Stimulated activated CD4-positive, alpha-beta T cell treated with anti-CD3 and anti-CD28 coated beads, Interleukin-4, amount 100 ng/mL, for 24 hours (primary cell): ENCODE measurements at regions not wholly inside any gene's neighbourhood (a gene's known extent, or its start where the extent isn't known, plus 50 kb on each side); places are given as distances from the start of the nearest gene placed in this dataset.

Experiments
- DNase-seq: peaks from one replicate; pipeline ENCODE4 v3.0.0-alpha.2; 2020

DNA sequence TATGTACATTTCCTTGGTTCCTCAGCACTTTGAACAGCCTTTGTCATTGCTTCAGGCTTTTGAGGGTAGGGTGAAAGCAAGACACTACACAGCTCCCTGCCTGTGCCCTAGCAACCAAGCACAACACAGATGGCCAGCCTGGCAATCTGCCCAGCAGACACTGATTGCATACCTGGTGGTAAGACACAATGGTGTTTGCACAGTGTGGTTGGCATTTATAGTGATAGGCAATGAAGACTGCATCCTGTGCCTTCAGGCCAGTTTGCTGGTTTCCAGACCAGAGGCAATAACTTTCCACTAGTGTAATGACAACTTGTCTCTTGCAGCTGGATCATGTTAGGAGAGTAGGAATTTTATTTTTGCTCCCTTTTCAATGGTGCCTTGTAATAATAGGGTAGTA, 144.5 kb upstream of the TNC start:
- no peak for DNase-seq

DNA sequence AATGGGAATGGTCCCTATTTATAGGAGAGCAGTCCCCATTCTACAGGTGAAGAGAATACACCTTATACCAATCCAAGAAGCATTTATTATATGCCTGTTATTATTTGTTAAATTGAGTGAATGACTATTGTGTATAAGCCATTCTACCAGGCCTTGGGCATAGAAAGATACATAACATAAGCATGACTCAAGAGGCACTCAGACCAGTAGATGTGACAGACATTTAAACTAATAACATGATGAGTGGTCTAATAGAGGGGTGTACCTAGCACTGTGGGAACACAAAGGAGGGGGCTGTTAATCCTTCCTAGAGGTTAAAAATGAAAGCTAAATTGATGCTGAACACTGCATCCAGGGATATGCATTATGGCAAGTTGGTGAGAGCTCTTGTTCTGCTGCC, 145.0 kb upstream of the TNC start:
- no peak for DNase-seq

DNA sequence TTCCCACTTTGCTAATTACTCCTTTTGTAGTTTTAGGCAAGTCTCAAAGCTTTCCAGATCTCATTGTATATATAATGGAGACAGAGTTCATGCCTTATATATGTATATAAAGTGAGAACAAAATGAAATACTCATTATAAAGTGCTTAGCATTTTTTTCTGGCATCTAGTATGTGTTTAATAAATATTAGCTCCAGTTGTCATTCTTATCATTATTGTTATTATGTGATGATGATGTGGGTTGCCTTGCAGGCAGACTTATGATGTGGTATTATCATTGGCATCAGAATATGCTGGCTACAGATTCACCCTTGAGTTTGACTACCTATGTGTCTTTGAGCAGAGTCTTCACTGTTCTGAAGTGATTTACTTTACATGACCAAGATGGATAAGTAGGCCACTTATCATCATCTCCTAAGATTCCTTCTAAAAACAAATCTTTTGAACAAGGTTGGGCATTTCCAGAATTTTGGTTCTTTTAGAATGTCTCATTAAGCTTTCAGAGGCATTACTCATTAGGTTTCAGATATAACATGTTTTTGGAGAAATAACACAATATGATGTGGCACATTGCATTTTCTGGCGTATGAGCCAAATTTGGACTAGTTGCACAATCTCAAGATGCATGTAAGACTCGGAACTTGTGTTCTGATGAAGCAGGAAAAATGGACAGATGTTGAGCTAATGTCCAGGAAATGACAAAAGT, 145.6 kb upstream of the TNC start:
- DNase-seq = no peak

DNA sequence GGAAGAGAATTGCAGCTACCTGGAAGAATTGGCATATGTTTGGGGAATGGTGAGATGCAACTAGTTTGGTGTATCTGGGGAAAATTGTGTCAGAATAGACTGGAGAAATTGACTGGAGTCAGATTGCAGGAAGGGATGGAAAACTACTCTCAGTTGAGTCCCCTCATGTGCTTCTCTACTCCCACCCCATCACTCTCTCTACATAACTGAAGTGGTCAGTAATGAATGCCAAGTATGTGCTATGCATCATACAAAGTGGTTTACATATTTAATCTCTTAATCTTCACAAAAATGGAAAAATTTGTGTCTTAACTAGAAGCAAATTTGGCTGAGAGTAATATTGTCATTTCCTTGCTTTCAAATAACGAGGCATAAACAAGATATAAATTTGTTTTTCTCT, 146.4 kb upstream of the TNC start:
- no peak for DNase-seq

DNA sequence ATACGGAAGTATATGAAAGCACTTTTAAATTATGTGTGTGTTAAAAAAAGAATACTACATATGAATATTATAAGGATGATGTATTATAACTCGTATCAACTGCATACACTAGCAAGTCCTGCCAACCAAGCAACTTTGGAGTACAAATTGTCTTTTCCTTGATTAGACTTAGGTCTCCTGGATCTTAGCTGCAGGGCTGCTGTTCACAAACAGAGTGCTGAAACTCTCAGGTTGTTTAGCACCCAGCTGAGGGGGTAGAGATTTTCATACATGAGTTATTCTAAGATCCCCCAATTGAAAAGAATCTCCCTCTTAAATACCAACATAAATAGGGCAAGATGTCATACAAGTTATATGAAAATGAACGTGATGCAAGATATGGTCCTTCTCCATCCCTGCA, 149.8 kb upstream of the TNC start:
- no peak for DNase-seq

DNA sequence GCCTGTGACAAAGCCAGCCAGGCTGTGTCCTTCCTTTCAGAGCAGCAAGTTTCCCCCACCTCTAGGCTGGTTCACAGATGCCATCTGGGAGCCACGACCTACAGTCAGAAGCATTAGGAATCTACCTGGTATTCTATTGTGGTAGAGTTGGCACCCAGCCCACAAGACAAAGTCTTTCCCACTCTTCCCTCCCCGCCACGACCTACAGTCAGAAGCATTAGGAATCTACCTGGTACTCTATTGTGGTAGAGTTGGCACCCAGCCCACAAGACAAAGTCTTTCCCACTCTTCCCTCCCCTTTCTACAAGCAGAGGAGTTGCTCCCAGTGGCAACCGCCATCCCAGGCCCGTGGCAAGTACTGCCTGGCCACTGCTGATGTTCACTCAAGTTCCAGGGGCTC, 157.8 kb upstream of the TNC start:
- DNase-seq = no peak

DNA sequence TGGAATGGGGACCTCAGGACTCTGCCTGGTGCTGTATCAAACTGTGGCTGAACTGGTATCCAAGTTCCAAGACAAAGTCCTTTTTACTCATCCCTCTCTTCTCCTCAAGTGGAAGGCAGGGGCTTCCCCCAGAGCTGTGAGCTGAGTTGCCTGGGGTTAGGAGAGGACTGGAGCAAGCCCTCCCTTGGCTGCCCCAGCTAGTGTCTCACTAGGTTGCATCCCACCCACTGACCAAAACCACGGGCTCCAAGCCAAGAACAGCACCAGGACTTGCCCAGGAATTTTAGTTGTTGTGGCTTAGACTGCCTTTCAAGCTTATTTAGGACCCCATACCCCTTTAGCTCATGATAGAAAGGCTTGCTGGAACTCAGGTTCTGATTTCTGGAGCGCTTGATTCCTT, 158.7 kb upstream of the TNC start:
- no peak for DNase-seq

DNA sequence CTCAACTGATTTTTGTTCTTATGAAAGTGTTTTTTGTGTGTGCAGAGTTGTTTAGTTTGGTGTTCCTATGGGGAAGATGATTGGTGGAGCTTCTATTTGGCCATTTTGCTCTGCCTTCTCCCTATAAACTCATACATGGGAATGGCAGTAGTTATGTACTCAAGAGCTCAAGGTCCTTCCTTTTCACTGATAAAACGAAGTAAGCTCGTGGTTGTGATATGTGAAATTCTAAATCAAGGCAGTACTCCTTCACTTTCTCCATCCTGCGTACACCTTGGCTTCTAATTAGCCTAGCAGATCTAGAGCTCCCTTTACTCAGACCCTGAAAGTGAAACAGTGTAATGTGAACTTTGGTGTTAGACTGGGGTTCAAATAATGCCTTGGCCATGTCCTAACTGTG, 159.3 kb upstream of the TNC start:
- DNase-seq = no peak

DNA sequence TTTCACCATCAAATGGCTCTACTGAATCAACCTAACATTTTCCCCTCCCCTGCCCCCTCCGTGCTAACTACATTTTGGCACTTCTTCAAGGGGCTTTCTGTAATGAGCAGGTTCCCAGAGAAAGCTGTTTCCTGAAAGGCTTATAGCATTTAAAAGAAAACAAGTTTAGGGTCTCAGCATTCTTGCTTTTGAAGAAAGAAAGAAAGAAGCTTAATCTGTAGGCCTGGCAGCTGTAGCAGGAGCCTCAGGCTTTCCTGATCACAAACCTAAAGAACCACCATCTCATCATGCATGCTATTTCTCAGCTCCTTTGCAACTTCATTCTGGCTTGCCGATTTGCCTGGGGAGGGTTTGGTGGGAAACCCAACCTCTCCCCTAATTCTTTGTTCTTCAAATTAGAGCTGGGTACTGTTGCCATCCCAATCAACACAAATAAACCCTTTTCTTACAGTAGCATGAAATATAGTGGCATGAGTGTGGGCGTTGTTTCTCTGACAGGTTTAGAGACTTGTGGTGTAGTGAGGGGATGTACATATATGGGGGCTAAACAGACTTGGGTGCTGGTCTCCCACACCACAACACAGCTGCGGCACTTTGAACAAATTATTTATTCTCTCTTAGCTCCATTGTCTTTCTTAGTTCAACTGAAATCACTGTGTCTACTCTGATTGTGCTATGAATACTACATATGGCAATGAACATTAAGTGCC, 160.5 kb upstream of the TNC start:
- DNase-seq = no peak

DNA sequence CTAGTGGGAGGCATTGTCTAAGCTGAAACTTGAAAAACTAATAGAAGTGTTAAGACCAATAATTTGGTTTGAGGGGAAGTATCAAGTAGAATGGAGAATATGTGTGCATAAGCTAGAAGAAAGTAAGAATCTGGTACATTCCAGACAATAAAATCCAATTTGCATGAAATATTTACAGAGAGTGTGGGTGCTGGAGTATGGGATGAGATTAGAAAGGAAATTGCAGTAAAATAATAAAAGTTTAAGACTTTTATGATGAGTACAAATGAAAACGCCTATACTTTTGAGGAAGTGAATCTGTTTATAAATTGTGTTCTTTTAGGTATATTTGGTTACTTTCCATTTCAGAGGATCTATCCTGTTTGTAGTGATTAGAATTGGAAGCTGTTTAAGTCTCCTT, 165.4 kb upstream of the TNC start:
- DNase-seq = no peak

DNA sequence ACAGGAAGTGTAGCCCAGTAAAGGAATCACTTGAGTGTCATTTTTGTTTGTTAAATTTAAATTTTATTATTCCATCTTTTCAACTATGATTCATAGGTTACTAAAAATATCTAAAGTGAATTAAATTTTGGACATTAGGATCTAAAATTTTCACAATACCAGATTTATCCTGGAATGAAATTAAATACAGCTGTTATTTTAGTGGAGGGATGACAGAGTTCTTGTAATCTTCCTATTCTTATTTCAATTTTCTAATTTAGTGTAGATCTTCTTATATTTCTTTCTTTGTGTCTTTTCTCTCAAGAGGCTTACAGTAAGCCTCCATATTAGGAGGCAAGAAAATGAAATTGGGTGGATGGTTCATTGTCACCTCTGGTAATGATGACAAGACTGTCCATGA, 167.9 kb upstream of the TNC start:
- DNase-seq = no peak

DNA sequence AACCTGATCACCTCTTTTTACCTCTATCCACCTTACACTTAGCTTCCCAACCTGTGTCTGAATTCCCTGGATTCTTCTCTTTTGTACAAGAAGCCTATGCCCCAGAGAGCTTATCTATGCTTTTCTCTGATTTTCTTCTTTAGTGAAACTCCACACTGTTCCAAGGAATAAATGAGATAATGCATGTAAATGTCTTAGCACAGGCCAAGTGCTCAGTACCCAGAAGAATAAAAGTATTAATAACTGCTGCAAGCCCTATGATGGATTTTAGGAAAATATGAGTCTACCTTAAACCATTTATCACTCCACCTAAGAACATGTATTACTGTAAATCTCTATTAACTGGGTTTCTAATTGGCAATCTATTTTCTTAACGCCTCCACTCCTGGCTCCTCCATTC, 168.5 kb upstream of the TNC start:
- DNase-seq = no peak

DNA sequence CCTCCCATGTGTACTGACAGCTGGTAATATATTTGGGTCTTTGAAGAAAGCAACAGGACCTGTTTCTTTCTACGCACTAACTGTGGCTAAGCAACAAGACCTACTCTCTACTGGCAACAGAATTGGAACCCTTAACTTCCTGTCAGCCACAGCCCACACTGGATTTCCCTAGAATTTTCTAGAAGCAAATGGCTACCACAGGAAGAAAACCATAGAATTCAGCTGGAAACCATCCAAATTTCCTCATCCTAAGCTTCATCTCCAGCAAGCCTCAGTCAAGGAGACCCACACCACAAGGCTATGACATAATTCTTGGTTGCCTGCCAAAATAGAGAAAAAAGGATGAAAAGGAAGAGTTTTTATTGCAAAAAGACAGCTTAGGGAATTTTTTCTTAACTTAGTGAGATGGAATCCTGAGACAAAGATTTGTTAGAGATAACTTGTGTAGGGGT, 171.8 kb upstream of the TNC start:
- DNase-seq = no peak

DNA sequence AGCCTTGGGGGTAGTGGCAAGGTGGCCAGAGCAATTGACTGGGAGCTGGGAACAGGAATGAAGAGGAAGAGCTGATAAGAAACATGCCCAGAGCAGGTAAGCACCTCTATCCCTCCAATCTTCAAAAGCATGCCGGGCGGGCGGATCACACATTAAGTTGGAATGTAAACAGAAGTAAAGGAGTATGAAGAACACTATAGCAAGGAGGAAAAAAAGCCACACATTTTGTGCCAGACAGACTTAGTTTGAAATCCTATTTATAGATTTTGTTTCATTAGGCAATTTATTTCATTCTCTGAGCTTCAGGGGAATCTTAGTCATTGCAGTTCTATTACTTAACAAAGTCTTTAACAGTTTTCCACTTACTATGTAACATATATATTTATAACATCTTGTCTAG, 173.9 kb upstream of the TNC start:
- no peak for DNase-seq

DNA sequence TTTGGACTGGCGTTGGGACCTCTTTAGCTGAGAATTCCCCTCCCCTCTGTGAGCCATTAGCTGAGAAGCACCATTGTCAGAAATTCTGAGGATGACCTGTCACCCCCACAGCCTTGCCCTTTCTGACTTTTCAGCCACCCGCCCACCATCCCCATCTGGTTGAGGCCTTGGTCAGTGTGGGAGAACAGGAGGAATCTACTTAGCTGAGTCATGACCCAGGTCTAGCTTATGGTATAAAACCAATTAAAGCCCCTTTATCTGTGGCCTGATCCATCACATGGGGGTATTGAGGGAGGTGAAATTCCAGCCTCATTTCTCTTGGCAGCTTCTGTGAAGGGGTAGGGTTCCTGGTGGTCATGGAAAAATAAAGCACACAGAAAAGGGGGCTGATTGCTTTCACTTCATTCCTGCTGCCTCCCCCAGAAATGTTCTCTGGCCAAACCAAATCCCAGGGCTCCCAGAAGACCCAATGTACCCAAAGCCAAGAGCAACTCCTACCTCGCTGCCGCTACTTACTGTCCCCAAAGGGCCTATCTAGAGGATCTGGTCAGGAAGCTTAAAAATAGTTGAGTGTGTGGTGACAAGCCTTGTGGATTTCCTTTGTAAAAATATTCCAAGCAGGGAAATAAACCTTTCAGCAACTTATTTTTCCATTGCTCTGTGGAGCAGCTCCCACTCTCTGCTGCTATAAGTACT, 174.8 kb upstream of the TNC start:
- DNase-seq = no peak

DNA sequence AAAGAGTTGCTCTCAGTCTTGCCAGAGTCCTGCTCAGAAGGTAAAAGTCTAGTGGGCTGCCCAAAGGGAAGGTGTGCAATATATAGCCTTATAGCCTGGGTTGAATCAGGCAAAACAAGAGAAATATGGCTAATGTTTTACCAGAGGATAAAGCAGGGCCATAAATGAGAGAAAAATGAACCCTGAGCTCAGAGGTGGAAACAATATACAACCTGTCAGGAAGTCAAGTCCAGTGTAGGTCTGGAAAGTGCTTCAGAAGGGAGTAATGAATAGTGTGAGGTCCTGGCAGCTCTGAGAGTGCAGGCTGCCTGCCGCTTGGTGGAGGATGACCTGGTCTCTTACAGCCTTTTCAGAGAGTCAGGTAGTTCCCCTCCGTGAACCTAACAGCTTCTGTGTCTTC, 177.8 kb upstream of the TNC start:
- no peak for DNase-seq

DNA sequence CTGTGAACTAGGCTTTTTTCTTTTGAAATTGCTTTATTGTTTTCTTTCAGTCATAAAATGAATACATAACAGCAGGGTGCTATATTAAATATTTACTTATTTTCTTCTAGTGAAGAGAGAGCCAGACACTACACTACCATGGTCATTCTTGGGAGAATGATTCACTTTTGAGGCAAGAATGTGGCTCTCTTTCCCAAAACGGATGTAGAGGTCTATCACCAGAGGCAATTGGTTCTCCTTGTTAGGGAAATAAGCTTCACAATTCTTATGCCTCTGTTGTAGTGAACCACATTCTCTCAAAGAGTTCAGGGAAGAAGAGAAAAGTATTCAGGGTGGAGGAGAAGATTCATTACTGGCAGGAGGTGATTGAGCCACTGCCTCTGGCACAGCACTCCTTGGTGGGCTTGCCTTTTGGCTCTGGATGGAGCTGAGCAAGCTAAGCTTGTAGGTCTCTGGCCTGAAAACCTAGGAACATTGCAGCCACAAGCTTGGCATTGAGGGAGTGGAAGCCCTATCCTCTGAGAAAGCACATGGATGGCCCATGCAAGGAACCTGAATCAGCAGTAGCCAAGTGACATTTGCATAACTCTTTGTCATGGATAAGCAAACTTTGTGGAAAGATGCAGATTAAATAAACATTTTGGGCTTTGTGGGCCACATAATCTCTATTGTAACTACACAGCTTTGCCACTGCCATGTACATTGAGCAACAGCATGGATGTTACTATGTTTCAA, 179.0 kb upstream of the TNC start:
- no peak for DNase-seq

DNA sequence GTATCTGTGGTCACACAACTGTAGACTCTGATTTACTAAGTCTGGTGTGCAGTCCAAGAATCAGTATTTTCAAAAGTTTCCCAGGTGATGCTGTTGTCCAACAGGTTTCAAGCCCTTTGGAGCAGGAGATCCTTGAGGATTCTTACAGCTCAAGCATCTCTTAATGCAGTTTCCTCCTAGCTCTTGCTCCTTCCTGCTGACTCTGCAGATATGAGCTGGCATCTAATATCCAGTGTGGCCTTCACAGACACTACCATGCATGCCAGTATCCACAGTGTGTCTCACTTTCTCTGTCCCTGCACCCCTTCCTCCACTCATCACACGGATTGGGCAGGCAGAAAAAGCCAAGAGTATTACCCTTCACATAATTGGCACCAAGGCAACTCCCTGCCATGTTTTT, 182.2 kb upstream of the TNC start:
- DNase-seq = no peak

DNA sequence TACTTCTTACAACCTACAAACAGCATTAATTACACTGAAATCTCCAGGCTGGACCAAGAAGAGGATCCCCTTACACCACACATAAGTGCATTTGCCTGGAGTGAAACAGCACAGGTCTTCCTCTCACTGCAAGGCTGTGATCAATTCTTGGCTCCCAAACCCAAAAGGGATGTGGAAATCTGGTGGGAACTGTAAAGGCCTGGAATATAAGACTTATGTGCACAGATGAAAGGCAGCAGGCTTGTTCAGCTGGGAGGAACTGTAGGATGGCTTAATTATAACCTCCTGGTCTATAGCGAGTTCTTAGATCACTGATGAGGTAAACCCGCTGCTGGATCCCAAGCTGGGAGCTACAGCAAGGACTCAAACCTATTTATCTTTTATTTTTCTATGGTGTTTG, 182.9 kb upstream of the TNC start:
- no peak for DNase-seq

DNA sequence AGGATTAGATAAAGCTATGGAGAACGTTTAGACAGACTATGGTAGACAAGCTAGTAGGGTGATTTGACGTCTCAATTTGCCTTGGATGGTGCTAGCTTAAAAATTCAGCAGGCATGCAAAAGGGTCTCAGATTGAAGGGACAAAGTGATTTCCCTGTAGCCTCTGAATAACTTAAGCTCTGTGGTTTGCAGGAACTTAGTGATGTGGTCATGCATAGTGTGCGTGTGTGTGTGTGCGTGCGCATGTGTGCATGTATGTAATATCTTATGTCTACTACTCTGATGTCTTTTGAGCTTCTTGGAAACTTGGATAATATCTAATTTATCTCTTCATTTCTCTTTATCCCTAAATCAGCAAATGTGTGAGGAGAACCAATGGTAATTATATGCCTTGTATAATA, 183.6 kb upstream of the TNC start:
- DNase-seq = no peak

DNA sequence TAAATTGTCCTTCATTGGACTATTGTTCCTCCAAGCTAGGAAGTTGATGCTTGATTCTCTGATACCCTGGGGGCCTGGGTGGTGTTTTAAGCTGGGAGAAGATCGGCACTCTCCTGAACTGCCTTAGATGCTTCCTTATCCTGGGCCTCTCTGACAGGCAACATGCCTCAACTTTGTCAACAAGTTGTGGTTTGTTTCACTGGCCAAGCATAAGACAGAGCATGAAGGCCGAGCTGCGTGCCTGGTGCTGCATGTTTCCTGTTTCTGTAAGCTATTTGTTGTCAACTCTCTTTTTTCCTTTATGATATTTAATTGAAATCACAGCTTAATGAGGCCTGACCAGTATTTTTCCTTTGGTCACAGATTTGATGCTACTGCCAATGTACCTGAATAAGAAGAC, 187.6 kb upstream of the TNC start:
- no peak for DNase-seq

DNA sequence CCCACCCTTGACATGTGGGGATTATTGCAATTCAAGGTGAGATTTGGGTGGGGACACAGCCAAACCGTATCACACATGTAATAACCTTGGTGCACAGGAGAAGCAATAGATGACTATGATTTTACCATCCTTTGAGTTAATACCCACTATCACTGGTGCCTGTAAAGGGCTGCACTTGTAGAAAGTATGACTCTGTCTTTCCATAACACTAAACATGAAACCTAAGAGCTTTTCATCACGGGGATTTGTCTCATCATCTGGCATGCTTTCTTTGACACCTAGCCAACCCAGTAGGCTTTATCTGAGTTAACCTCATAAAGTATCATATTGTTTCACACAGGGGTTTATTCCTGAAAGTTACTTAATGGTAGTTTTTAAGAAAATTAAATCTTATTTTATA, 188.9 kb upstream of the TNC start:
- no peak for DNase-seq

DNA sequence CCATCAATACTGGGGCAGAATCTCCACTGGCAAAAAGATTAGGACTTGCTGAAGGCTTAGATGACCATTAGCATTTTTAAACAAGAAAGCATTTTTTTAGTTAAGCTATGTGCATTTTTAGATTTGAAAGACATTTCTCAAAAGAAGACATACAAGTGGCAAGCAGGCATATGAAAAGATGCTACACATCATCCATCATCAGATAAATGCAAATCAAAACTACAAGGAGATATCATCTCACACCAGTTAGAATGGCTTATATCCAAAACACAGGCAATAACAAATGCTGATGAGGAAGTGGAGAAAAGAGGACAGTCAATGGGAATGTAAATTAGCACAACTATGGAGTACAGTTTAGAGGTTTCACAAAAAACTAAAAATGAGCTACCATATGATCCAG, 195.6 kb upstream of the TNC start:
- DNase-seq = no peak

DNA sequence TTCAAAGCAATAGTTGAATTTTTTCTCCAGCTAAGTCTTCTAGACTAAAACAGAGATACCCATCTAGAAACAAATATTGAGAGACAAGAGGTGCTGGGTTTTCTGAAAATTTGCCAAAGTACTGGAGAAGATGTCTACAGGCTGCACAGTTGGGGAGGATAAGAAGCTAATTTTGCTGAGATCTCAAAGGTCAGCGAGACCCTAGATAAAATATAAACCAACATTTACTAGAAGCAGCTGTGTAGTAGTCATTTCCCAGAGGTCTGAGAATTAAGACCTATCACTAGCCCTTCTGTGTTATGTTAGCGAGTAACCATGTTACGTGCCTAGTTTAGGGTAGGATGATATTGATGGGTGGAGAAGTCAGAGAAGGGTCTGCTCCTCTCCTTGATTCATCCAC, 208.5 kb upstream of the TNC start:
- DNase-seq = no peak
